ENCODE measurements at regions not wholly inside any gene's neighbourhood (a gene's known extent, or its start where the extent isn't known, plus 50 kb on each side); places are given as distances from the start of the nearest gene placed in this dataset.

GRCh38 chr3:71994203-71994602 is 209.3 kb upstream of the PROK2 start:
- H3K4me2 ChIP-seq, result no peak overlapping the region
- no peak for DNase-seq (ENCODE audit: low spot score)
- H3K79me2 ChIP-seq (ENCODE audit: low read depth), result no peaks in the 10 kb centered on the region
- no peak overlapping the region for H3K27ac ChIP-seq
- no peaks in the 10 kb centered on the region for H3K4me1 Mint-ChIP-seq
- H4K20me1 ChIP-seq (ENCODE audit: low read depth), result no peaks in the 10 kb centered on the region
- H3K27ac Mint-ChIP-seq, result no peak overlapping the region
- H3K36me3 Mint-ChIP-seq, result no peaks in the 10 kb centered on the region
- H3K9me3 ChIP-seq (ENCODE audit: low read depth), result no peaks in the 10 kb centered on the region
- no peak overlapping the region for H3K4me3 ChIP-seq
- no peak overlapping the region for H3K4me3 Mint-ChIP-seq
- TF ChIP-seq, protein P1, sequence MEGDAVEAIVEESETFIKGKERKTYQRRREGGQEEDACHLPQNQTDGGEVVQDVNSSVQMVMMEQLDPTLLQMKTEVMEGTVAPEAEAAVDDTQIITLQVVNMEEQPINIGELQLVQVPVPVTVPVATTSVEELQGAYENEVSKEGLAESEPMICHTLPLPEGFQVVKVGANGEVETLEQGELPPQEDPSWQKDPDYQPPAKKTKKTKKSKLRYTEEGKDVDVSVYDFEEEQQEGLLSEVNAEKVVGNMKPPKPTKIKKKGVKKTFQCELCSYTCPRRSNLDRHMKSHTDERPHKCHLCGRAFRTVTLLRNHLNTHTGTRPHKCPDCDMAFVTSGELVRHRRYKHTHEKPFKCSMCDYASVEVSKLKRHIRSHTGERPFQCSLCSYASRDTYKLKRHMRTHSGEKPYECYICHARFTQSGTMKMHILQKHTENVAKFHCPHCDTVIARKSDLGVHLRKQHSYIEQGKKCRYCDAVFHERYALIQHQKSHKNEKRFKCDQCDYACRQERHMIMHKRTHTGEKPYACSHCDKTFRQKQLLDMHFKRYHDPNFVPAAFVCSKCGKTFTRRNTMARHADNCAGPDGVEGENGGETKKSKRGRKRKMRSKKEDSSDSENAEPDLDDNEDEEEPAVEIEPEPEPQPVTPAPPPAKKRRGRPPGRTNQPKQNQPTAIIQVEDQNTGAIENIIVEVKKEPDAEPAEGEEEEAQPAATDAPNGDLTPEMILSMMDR (IDR thresholded peaks at IDR 0.05), result no peak
- TF ChIP-seq EZH2phosphoT487 (IDR thresholded peaks at IDR 0.05), result no peak
- no peak for TF ChIP-seq EZH2 (IDR thresholded peaks at IDR 0.05)
- no peaks in the 10 kb centered on the region for H3K36me3 ChIP-seq
- H2AFZ ChIP-seq (replicated peaks), result no peak overlapping the region
- no peaks in the 10 kb centered on the region for H3K27me3 ChIP-seq
- H3K9me3 Mint-ChIP-seq, result peaks cover 2% of the 10 kb centered on the region
- H3K27me3 Mint-ChIP-seq (ENCODE audit: insufficient read depth, low read depth), result peaks cover 2% of the 10 kb centered on the region
- H3K9ac ChIP-seq, result no peak overlapping the region
- no peaks in the 10 kb centered on the region for H3K4me1 ChIP-seq
- no peaks in the 10 kb centered on the region for H3F3A ChIP-seq (ENCODE audit: low read depth)

DNA sequence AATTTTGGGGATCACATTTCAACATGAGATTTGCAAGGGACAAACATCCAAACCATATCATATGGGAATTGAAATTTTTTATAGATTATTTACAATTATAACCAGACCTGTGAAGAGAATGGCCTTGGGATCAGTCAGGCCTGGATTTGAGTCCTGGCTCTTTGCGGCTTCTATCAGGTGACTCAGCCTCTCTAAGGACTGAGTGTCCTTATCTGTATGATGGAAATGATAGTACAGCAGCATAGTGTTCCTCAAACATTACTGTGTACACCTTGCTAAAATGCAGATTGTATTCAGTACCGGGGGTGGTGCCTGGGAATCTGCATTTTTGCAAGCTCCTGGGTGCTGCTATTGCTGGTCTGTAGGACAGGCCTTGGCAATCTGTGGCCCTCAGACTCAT is 206.7 kb upstream of the PROK2 start:
- no peak for DNase-seq (ENCODE audit: low spot score)
- H3K4me1 Mint-ChIP-seq, result peaks cover 4% of the 10 kb centered on the region
- H3K79me2 ChIP-seq (ENCODE audit: low read depth), result no peaks in the 10 kb centered on the region
- no peaks in the 10 kb centered on the region for H3K4me1 ChIP-seq
- no peaks in the 10 kb centered on the region for H3K36me3 ChIP-seq
- H3K9me3 ChIP-seq (ENCODE audit: low read depth), result no peaks in the 10 kb centered on the region
- H3K27ac Mint-ChIP-seq, result no peak overlapping the region
- H3K27me3 Mint-ChIP-seq (ENCODE audit: insufficient read depth, low read depth), result peaks cover 2% of the 10 kb centered on the region
- H3K4me2 ChIP-seq, result no peak overlapping the region
- TF ChIP-seq EZH2phosphoT487 (IDR thresholded peaks at IDR 0.05), result no peak
- TF ChIP-seq, protein P1 (IDR thresholded peaks at IDR 0.05), result no peak
- no peak for TF ChIP-seq EZH2 (IDR thresholded peaks at IDR 0.05)
- H3K9me3 Mint-ChIP-seq, result peaks cover 2% of the 10 kb centered on the region
- H3F3A ChIP-seq (ENCODE audit: low read depth), result no peaks in the 10 kb centered on the region
- H3K36me3 Mint-ChIP-seq, result no peaks in the 10 kb centered on the region
- no peaks in the 10 kb centered on the region for H3K27me3 ChIP-seq
- H3K27ac ChIP-seq, result no peak overlapping the region
- H3K4me3 ChIP-seq, result no peak overlapping the region
- no peak overlapping the region for H2AFZ ChIP-seq (replicated peaks)
- H3K4me3 Mint-ChIP-seq, result no peak overlapping the region
- no peaks in the 10 kb centered on the region for H4K20me1 ChIP-seq (ENCODE audit: low read depth)
- H3K9ac ChIP-seq, result no peak overlapping the region

DNA sequence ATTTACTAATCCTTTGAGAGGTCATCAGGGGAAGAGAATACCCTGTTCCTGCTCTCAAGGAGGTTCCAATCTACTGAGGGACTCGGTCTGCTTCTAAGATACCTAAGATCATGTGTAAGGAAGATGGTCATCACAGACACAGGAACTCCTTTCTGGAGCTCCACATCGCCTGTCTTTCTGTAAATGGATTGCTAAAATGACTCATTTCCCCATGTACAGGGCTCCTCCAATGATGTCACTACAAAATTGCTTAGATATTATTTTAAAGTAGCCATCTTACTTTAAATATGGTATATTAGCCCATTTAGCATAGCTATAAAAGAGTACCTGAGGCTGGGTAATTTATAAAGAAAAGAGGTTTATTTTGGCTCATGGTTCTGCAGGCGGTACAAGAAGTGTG is 206.1 kb upstream of the PROK2 start:
- no peak for DNase-seq (ENCODE audit: low spot score)
- no peaks in the 10 kb centered on the region for H3K27me3 ChIP-seq
- peaks cover 2% of the 10 kb centered on the region for H3K9me3 Mint-ChIP-seq

More for the DNA sequence above, 206.1 kb upstream of the PROK2 start:
- no peak overlapping the region for H3K4me3 ChIP-seq
- no peak overlapping the region for H3K27ac ChIP-seq
- Mint-ChIP-seq H3K27me3 (ENCODE audit: insufficient read depth, low read depth) (peaks cover 2% of the 10 kb centered on the region), H3K36me3 (no peaks in the 10 kb centered on the region), H3K4me1 (peaks cover 4% of the 10 kb centered on the region), H3K27ac (no peak overlapping the region), H3K4me3 (no peak overlapping the region)
- H3K4me1 ChIP-seq, result no peaks in the 10 kb centered on the region
- TF ChIP-seq EZH2phosphoT487 (IDR thresholded peaks at IDR 0.05), result no peak
- TF ChIP-seq, protein P1 (IDR thresholded peaks at IDR 0.05), result no peak
- TF ChIP-seq EZH2 (IDR thresholded peaks at IDR 0.05), result no peak
- H3F3A ChIP-seq (ENCODE audit: low read depth), result no peaks in the 10 kb centered on the region
- H3K9ac ChIP-seq, result no peak overlapping the region
- H2AFZ ChIP-seq (replicated peaks), result no peak overlapping the region
- H3K36me3 ChIP-seq, result no peaks in the 10 kb centered on the region
- H3K4me2 ChIP-seq, result no peak overlapping the region
- no peaks in the 10 kb centered on the region for H3K9me3 ChIP-seq (ENCODE audit: low read depth)
- no peaks in the 10 kb centered on the region for H3K79me2 ChIP-seq (ENCODE audit: low read depth)
- no peaks in the 10 kb centered on the region for H4K20me1 ChIP-seq (ENCODE audit: low read depth)
